Activated naive CD8-positive, alpha-beta T cell treated with anti-CD3 and anti-CD28 coated beads, Interleukin-2, amount 50 U/mL, for 24 hours (primary cell): ENCODE measurements at regions not wholly inside any gene's neighbourhood (a gene's known extent, or its start where the extent isn't known, plus 50 kb on each side); places are given as distances from the start of the nearest gene placed in this dataset.
"Not testable (repeated sequence)": the region's sequence is repeated elsewhere in the genome, so short reads cannot be mapped to it uniquely, and the experiment has no call there.

Source experiments
- ATAC-seq: fragments of 150-1000 bp; cut with Tn5 transposase; one replicate; pipeline ENCODE4 v1.10.0; 2021
- DNase-seq: peaks from one replicate; pipeline ENCODE4 v3.0.0; 2021
- H3K27ac Mint-ChIP-seq: one replicate; pipeline ENCODE4 v1.8.0; 2021; ENCODE audit warnings: mild to moderate bottlenecking, mixed read lengths
- H3K27me3 Mint-ChIP-seq: one replicate; pipeline ENCODE4 v1.8.0; 2021; ENCODE audit warnings: mixed read lengths
- H3K36me3 Mint-ChIP-seq: one replicate; pipeline ENCODE4 v1.8.0; 2021; ENCODE audit warnings: low read depth, mixed read lengths
- H3K4me1 Mint-ChIP-seq: one replicate; pipeline ENCODE4 v1.8.0; 2021; ENCODE audit warnings: mixed read lengths
- H3K4me3 Mint-ChIP-seq: one replicate; pipeline ENCODE4 v1.8.0; 2021; ENCODE audit warnings: mild to moderate bottlenecking, moderate library complexity, mixed read lengths
- H3K9me3 Mint-ChIP-seq: one replicate; pipeline ENCODE4 v1.8.0; 2021; ENCODE audit warnings: mixed read lengths

GRCh38 chr21:5121849-5122248 lies 5399.5 kb upstream of the TPTE start:
- H3K4me3 Mint-ChIP-seq, H3K27me3 Mint-ChIP-seq, H3K36me3 Mint-ChIP-seq, H3K4me1 Mint-ChIP-seq, DNase-seq, ATAC-seq, H3K27ac Mint-ChIP-seq, H3K9me3 Mint-ChIP-seq: not testable (repeated sequence)

GRCh38 chr21:5123655-5124054 lies 5397.7 kb upstream of the TPTE start:
- DNase-seq = peak; percentile 80
- peak; percentile 53 for ATAC-seq
- H3K4me3 Mint-ChIP-seq, H3K9me3 Mint-ChIP-seq, H3K4me1 Mint-ChIP-seq, H3K36me3 Mint-ChIP-seq, H3K27ac Mint-ChIP-seq, H3K27me3 Mint-ChIP-seq: not testable (repeated sequence)

- not testable (repeated sequence) for H3K4me1 Mint-ChIP-seq, H3K27ac Mint-ChIP-seq, H3K27me3 Mint-ChIP-seq, H3K9me3 Mint-ChIP-seq, H3K36me3 Mint-ChIP-seq
- DNase-seq (peak; percentile 99), ATAC-seq (peak; percentile 96)
- H3K4me3 Mint-ChIP-seq = peak overlapping the region; percentile 63
These were observed 5393.1 kb upstream of the TPTE start for GRCh38 chr21:5128261-5128660.

GRCh38 chr21:5133824-5134223 lies 5387.6 kb upstream of the TPTE start:
- not testable (repeated sequence) for H3K36me3 Mint-ChIP-seq, H3K27ac Mint-ChIP-seq, H3K9me3 Mint-ChIP-seq, H3K4me1 Mint-ChIP-seq, ATAC-seq, DNase-seq, H3K27me3 Mint-ChIP-seq, H3K4me3 Mint-ChIP-seq

GRCh38 chr21:5136406-5136805 lies 5385.0 kb upstream of the TPTE start:
- DNase-seq, H3K27me3 Mint-ChIP-seq, H3K9me3 Mint-ChIP-seq, H3K4me1 Mint-ChIP-seq, H3K4me3 Mint-ChIP-seq, H3K36me3 Mint-ChIP-seq, H3K27ac Mint-ChIP-seq, ATAC-seq: not testable (repeated sequence)

- H3K36me3 Mint-ChIP-seq, H3K4me3 Mint-ChIP-seq, H3K27ac Mint-ChIP-seq, H3K27me3 Mint-ChIP-seq, ATAC-seq, H3K9me3 Mint-ChIP-seq, DNase-seq, H3K4me1 Mint-ChIP-seq: not testable (repeated sequence)
These were observed 5384.4 kb upstream of the TPTE start for GRCh38 chr21:5137006-5137405.

GRCh38 chr21:5138687-5139086 lies 5382.7 kb upstream of the TPTE start:
- DNase-seq, H3K9me3 Mint-ChIP-seq, H3K27me3 Mint-ChIP-seq, H3K4me3 Mint-ChIP-seq, H3K4me1 Mint-ChIP-seq, H3K36me3 Mint-ChIP-seq, ATAC-seq, H3K27ac Mint-ChIP-seq: not testable (repeated sequence)

GRCh38 chr21:5139528-5139927 lies 5381.9 kb upstream of the TPTE start:
- not testable (repeated sequence) for H3K4me3 Mint-ChIP-seq, H3K4me1 Mint-ChIP-seq, H3K36me3 Mint-ChIP-seq, H3K27ac Mint-ChIP-seq, DNase-seq, H3K9me3 Mint-ChIP-seq, H3K27me3 Mint-ChIP-seq, ATAC-seq

- not testable (repeated sequence) for H3K27me3 Mint-ChIP-seq, H3K36me3 Mint-ChIP-seq, ATAC-seq, H3K4me1 Mint-ChIP-seq, H3K9me3 Mint-ChIP-seq, DNase-seq, H3K27ac Mint-ChIP-seq, H3K4me3 Mint-ChIP-seq
These were observed 5378.4 kb upstream of the TPTE start for GRCh38 chr21:5143011-5143410.

GRCh38 chr21:5144731-5145130 lies 5376.7 kb upstream of the TPTE start:
- not testable (repeated sequence) for H3K4me3 Mint-ChIP-seq, H3K27me3 Mint-ChIP-seq, H3K27ac Mint-ChIP-seq, H3K36me3 Mint-ChIP-seq, H3K4me1 Mint-ChIP-seq, DNase-seq, ATAC-seq, H3K9me3 Mint-ChIP-seq

- H3K4me1 Mint-ChIP-seq, H3K9me3 Mint-ChIP-seq, H3K4me3 Mint-ChIP-seq, H3K27ac Mint-ChIP-seq, H3K36me3 Mint-ChIP-seq, H3K27me3 Mint-ChIP-seq: not testable (repeated sequence)
- ATAC-seq = peak; percentile 57
- peak; percentile 14 for DNase-seq
These were observed 5373.7 kb upstream of the TPTE start for GRCh38 chr21:5147685-5148084.

GRCh38 chr21:5149222-5149621 lies 5372.2 kb upstream of the TPTE start:
- H3K36me3 Mint-ChIP-seq, H3K27me3 Mint-ChIP-seq: not testable (repeated sequence)

GRCh38 chr21:5153842-5154640 lies 5367.3 kb upstream of the TPTE start:
- peak; percentile 25 for ATAC-seq
- H3K27me3 Mint-ChIP-seq, H3K4me1 Mint-ChIP-seq, H3K4me3 Mint-ChIP-seq, H3K9me3 Mint-ChIP-seq, H3K36me3 Mint-ChIP-seq, DNase-seq, H3K27ac Mint-ChIP-seq: not testable (repeated sequence)

More at GRCh38 chr21:5149222-5149621, 5372.2 kb upstream of the TPTE start:
- H3K4me3 Mint-ChIP-seq, H3K27ac Mint-ChIP-seq, H3K9me3 Mint-ChIP-seq, H3K4me1 Mint-ChIP-seq, DNase-seq, ATAC-seq: not testable (repeated sequence)

- H3K4me3 Mint-ChIP-seq, H3K27me3 Mint-ChIP-seq, H3K36me3 Mint-ChIP-seq, H3K4me1 Mint-ChIP-seq, H3K27ac Mint-ChIP-seq, H3K9me3 Mint-ChIP-seq: not testable (repeated sequence)
- DNase-seq = peak; percentile 85
- ATAC-seq = peak; percentile 99
These were observed 5366.8 kb upstream of the TPTE start for GRCh38 chr21:5154641-5154982.

GRCh38 chr21:5162693-5163574 lies 5358.4 kb upstream of the TPTE start:
- not testable (repeated sequence) for H3K4me3 Mint-ChIP-seq, H3K9me3 Mint-ChIP-seq, H3K27me3 Mint-ChIP-seq, H3K36me3 Mint-ChIP-seq, H3K27ac Mint-ChIP-seq, H3K4me1 Mint-ChIP-seq, ATAC-seq, DNase-seq
